ENCODE measurements at regions not wholly inside any gene's neighbourhood (a gene's known extent, or its start where the extent isn't known, plus 50 kb on each side); places are given as distances from the start of the nearest gene placed in this dataset.

DNA sequence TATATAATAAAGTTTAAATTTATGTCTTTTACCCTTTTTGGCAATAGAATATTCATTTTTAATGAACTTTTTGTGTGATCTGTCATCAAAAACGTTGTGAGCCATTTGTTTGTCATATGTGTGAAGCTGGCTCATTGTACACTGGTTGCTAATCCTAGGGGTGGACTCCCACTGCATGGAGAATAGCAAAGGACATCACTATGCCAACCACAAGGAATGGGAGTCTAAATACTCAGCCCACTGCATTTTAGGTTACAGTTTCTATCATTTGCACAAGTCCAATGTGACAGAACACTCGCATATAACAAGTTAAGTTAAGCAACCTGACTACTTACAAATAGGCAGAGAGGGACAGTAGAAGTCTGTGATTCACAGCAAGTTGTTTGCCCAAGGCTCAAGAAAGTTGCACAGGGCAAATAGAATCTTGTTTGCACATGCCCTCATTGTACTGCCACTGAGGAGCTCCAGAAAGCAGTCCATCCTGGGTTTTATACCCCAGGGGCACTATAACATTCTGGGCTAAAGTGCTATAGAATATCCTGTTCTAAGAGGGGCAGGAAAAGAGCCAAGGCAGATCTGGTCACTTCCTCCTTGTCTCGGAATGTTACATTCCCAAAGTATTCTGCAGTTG lies 545.9 kb upstream of the GCFC2 start:
- H3K36me3 ChIP-seq (ENCODE audit: control insufficient read depth, insufficient read depth, low read length): no peaks in the 10 kb centered on the region

GRCh38 chr2:76252704-76253103 lies 542.0 kb upstream of the GCFC2 start:
- no peak overlapping the region for H3K27ac ChIP-seq
- no peak overlapping the region for H2AFZ ChIP-seq
- no peak overlapping the region for H3K4me2 ChIP-seq (ENCODE audit: low read length)
- H3K4me3 ChIP-seq (ENCODE audit: low read depth, low read length): no peak overlapping the region
- no peak overlapping the region for H3K9ac ChIP-seq
- no peaks in the 10 kb centered on the region for H3K4me1 ChIP-seq
- no peaks in the 10 kb centered on the region for H3K36me3 ChIP-seq (ENCODE audit: control insufficient read depth, insufficient read depth, low read length)
- H3K27me3 ChIP-seq (ENCODE audit: control insufficient read depth, insufficient read depth, low read length): no peaks in the 10 kb centered on the region
- H3K79me2 ChIP-seq: no peaks in the 10 kb centered on the region
- no peaks in the 10 kb centered on the region for H3K9me3 ChIP-seq (ENCODE audit: control insufficient read depth, low read length)
- no peak for TF ChIP-seq CTCF (IDR thresholded peaks at IDR 0.05)

More for the DNA sequence above, 545.9 kb upstream of the GCFC2 start:
- Histone ChIP-seq H3K27ac (no peak overlapping the region), H3K9ac (no peak overlapping the region), H3K4me3 (ENCODE audit: low read depth, low read length) (no peak overlapping the region), H2AFZ (no peak overlapping the region), H3K4me1 (no peaks in the 10 kb centered on the region), H3K79me2 (no peaks in the 10 kb centered on the region), H3K4me2 (ENCODE audit: low read length) (no peak overlapping the region), H3K9me3 (ENCODE audit: control insufficient read depth, low read length) (no peaks in the 10 kb centered on the region), H3K27me3 (ENCODE audit: control insufficient read depth, insufficient read depth, low read length) (no peaks in the 10 kb centered on the region)
- TF ChIP-seq CTCF (IDR thresholded peaks at IDR 0.05): no peak

GRCh38 chr2:76251342-76251741 lies 540.6 kb upstream of the GCFC2 start:
- no peaks in the 10 kb centered on the region for H3K36me3 ChIP-seq (ENCODE audit: control insufficient read depth, insufficient read depth, low read length)
- no peaks in the 10 kb centered on the region for H3K27me3 ChIP-seq (ENCODE audit: control insufficient read depth, insufficient read depth, low read length)
- no peak for TF ChIP-seq CTCF (IDR thresholded peaks at IDR 0.05)
- no peaks in the 10 kb centered on the region for H3K4me1 ChIP-seq
- no peak overlapping the region for H3K4me3 ChIP-seq (ENCODE audit: low read depth, low read length)
- no peak overlapping the region for H3K27ac ChIP-seq
- H2AFZ ChIP-seq: no peak overlapping the region
- no peaks in the 10 kb centered on the region for H3K79me2 ChIP-seq
- H3K9ac ChIP-seq: no peak overlapping the region
- H3K4me2 ChIP-seq (ENCODE audit: low read length): no peak overlapping the region
- no peaks in the 10 kb centered on the region for H3K9me3 ChIP-seq (ENCODE audit: control insufficient read depth, low read length)

DNA sequence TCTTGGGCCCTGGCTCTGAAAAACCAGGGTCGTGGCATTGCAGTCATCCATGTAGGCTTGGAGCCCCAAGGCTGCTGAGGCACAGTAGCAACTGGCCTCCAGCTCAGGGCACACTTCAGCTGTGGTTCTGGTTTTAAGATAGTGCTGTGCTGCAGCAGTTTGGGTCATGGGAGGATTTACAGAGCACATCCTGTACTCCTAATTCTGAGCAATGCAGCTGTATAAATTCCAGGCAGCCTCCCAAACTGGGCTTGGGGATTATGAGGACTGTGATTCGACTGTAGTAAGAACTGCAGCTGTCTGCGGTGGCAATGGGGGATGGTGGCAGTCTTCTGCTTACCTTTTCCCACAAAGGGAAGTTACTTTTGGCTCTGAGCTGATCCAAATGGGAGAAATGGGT lies 536.3 kb upstream of the GCFC2 start:
- H3K4me2 ChIP-seq (ENCODE audit: low read length): no peak overlapping the region
- H3K9me3 ChIP-seq (ENCODE audit: control insufficient read depth, low read length): no peaks in the 10 kb centered on the region
- H2AFZ ChIP-seq: no peak overlapping the region
- no peaks in the 10 kb centered on the region for H3K27me3 ChIP-seq (ENCODE audit: control insufficient read depth, insufficient read depth, low read length)
- H3K79me2 ChIP-seq: no peaks in the 10 kb centered on the region
- H3K36me3 ChIP-seq (ENCODE audit: control insufficient read depth, insufficient read depth, low read length): no peaks in the 10 kb centered on the region
- no peaks in the 10 kb centered on the region for H3K4me1 ChIP-seq
- H3K27ac ChIP-seq: no peak overlapping the region
- TF ChIP-seq CTCF (IDR thresholded peaks at IDR 0.05): no peak
- no peak overlapping the region for H3K4me3 ChIP-seq (ENCODE audit: low read depth, low read length)
- H3K9ac ChIP-seq: no peak overlapping the region
